CD4-positive, alpha-beta T cell treated with Interleukin-15 for 4 hours (primary cell): ENCODE measurements at regions not wholly inside any gene's neighbourhood (a gene's known extent, or its start where the extent isn't known, plus 50 kb on each side); places are given as distances from the start of the nearest gene placed in this dataset.
A peak's percentile ranks its signal among the peaks of the same experiment; 100 is the strongest.
"Not testable (repeated sequence)": the region's sequence is repeated elsewhere in the genome, so short reads cannot be mapped to it uniquely, and the experiment has no call there.

Source experiments
- DNase-seq: peaks from one replicate; pipeline ENCODE4 v3.0.0-alpha.2; 2020; ENCODE audit warnings: low spot score

- DNase-seq = no peak
Observed at GRCh38 chr3:187795207-187795960, 50.1 kb upstream of the BCL6 start.

DNA sequence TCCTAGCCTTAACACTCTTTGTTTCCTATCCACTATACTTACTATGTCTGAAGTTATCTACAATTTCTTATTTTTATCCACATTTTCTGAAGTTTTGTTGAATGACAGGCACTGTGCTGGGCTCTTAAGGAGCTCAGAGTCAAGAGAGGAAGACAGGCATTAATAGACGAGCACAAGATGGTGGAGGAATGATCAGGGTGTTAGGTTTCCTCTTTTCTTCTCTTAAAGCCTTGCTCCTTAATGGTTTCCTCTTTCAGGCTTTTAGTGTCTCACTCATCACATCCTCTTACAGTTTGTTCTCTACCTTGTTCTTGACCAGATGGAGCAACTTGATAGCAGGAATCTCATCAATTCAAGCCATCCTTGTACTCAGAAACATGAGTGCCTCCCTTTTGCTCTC, 52.9 kb upstream of the BCL6 start:
- DNase-seq = no peak

DNA sequence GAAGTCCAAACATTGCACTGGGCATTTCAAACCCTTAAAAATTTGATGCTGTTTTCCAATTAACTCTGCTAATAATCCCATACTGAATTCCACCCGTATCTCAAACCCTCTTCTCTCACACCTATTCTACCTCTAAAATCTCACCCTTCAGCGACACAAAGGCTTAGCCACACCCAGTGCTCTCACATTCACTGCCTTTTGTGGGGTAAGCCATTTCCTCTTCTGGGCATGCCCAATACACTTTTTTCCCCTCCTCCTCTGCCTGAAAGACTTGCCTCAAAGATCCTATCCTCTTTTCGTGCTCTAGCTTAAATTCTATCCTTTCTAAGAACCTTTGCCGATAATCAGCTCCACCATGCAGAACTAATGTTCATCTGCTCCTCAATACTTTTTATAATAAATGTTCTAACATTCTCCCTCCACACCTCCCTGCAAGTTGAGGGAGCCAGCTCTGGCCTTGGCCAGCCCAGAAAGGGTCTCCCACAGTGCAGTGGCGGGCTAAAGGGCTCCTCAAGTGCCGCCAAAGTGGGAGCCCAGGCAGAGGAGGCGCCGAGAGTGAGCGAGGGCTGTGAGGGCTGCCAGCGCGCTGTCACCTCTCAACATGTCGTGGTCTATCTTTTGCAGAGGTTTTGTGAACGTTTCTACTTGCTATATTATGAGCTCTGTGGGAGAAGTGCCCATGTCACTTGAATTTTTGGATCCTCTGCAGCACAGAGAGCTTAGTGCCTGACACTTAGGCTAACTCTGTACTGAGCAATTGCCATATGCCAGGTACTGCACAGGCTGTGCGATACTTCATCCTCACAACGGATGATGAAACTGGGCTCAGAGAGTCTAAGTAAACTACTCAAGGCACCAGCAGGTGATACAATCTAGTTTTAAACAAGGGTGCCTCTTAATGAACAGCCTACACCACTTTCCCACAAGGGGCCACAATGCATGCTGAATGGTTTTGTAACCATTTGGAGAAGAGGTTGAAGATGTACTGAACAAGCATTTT, 53.6 kb upstream of the BCL6 start:
- DNase-seq = peak; percentile 52

GRCh38 chr3:187799942-187800641, 54.8 kb upstream of the BCL6 start:
- peak; percentile 34 for DNase-seq

GRCh38 chr3:187801152-187801551, 55.9 kb upstream of the BCL6 start:
- no peak for DNase-seq

- no peak for DNase-seq
Observed at GRCh38 chr3:187802203-187802927, 57.1 kb upstream of the BCL6 start.

- DNase-seq = peak; percentile 58
Observed at GRCh38 chr3:187802928-187803259, 57.6 kb upstream of the BCL6 start.

DNA sequence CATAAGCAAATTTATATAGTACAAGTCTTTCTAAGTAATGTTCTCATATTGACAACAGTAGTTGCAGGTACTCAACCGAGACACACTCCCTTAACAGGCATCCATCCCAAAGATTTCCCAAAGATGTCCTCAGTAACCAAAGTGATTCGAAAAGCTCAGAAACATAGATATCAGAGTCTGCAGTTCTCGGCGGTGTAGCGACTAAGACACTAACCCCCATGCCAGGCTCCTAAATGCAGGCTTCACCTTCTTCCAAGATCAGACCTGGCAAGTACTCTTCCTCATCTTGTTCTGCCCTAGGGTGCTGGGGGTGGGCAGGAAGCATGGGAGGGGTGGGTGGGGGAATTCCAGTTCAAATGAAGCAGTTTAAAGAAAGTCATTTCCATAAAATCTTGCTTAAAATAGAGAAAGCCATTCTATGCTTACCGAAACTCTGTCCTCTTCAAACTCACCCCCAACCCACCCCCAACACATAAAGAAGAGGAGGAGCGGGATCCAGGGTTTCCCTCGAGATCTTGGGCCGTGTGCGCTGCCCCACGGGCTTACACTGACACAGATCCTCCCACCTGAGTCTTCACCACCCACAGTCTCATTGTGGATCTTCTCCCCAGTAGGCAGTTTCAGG, 59.0 kb upstream of the BCL6 start:
- no peak for DNase-seq

DNA sequence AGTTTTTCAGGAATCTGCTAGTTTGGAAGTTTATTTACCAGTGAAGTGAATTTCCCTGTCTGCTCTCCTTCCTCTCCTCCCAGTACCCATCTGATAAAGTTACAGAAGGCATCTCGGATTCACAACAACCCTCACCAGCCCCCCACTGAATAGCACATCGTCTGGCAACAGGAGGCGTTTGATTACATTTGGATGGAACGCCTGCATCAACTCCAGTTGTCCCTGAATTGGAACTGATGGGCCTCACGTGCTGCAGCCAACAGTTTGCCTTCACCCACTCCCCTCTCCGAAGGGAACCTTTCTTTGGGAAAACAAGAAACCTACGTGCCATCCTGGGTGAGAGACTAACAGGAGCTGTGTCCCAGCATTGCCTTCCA, 59.5 kb upstream of the BCL6 start:
- DNase-seq = no peak

DNA sequence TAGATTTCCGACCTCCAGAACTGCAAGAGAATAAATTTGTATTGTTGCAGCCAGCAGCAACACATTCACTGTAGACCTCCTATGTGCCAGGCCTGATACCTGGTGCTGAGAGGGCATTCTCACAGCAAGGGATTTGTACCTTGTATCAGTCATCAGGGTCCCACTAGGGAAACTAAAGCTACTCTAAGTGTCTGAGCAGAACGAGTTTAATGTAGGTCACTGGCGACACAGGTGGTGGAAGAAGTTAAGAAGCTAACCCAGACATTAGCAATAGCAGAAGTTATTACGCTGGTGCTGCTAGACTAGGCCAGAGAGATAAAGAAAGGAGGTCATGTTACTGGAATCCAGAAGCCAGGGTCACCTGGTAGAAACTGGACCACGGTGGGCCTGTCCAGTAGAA, 60.5 kb upstream of the BCL6 start:
- no peak for DNase-seq

DNA sequence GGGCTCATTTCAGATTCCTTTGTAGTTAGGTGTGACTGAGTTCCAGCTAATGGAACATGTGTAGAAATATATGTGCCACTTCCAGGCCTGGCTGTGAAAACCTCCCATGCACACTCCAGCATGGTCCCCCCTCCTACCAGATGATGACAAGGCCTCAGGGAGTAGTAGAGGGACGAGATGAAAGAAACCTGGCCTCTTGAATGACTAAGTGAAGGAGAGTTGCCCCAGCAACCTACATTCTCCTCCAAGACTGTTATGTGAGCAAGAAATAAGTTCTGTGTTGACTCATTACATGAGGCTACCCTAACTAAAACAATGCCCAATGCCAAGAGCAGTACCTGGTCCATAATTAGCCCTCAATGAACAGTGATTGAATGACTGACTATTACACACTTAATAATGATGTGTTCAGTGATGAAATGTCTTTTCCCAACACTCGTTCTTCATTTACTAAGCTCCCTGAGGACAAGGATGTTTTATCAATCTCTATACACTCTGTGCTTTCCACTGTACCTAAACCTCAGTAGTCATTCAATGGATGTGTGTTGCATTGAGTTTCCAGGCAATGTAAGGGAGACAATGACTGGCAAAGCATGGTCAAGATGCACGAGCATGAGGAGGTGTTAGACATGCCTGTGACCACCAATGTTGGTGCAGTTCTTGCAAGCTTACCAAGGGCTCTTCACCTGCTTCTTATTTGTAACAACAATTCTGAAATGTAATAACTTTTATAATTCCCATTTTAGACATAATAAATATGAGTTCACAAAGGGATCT, 62.0 kb upstream of the BCL6 start:
- no peak for DNase-seq

DNA sequence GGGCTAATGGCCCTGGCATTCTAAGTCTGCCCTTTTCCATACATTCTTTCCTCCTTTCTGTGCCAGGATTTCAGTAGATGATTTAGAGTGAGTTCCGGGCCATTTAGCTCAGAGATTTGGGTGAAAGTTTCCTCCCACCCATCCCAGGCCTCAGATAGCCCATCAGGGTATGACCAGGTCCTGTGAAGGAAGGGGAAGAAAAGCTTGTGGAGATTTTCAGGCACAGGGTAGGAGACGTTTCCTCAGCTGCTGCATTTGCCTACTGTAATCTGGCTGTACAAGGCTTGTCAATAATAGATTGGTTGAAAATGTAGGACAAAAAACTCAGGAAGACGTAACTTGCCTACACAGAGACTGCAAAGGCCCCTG, 63.2 kb upstream of the BCL6 start:
- DNase-seq = no peak

DNA sequence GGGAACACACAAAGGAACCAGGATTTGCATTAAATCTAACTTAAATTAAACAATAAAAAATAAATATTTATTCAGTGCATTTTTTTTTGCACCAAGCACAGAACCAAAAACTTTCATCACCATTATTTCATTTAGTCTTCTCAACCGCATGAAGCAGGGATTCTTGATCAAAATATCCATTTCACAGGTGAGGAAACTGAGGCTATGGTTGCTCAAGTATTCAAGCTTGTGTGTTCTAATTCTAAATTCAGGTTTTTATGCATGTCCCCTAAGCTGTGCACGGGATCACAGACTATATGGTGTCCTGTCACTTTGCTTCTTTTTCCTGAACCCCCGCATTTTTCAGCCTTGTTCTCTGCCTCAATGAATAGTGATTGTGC, 64.3 kb upstream of the BCL6 start:
- DNase-seq = no peak

DNA sequence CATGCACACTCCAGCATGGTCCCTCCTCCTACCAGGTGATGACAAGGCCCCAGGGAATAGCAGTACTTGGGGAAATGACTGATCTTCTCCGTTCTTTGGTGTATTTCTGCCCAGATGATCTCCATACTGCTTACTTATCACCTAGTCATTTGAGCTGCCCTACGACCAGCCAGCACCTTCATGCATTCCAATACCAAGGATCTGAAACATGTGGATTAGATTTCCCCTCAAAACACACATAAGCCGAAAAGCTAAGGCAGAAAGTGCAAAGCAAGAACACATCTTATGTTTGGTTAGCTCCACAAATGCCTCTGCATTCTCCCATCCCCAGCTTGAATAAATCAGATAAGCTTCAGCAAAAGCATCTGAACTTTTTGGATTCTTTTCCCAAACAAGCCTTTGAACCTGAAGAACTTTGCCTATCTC, 64.8 kb upstream of the BCL6 start:
- DNase-seq = no peak

DNA sequence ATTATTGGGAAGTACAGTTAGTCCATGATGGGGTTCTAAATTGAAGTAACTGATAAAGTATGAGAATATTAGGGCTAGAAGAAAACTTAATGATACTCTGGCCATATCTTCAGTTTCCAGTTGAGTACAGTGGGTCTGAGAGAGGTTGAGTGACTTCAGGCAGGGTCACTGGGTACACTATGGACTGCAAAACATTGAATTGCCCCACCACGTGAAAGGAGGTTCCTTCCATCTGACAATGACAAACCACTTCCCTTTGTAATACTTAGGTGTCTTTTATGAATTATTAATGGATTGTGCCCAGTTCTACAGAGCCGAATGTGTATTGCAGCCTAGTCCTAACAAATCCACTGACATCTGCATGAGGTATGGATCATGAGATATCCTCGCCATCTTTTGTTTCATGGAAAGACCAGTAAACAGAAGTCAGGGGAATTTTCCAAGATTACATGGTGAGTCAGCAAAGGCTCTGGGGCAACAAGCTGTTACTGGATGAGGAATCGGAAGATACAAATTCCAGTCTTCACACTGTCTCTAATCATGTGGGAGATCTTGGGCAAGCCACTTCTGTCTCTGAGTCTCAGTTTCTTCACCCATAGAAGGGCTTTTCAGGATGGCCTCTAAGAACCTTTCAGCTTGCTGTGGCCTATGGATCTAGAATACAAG, 66.5 kb upstream of the BCL6 start:
- no peak for DNase-seq

DNA sequence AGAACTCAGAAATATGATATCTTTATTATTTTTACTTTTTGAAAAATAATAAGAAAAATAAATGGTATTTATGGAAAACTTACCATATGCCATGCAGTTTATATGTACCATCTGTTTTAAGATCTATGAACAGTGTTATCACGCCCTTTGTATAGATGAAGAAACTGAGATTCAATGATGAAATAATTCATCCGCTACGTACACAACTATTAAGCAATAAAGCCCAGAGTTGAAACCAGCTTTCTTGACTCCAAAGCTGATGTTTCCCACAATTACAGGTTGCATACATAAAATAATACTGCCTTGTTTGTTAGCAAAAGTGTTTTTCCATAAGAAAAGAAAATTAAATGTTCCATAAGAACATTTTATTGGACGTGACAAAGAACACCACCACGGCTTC, 67.2 kb upstream of the BCL6 start:
- DNase-seq = no peak

GRCh38 chr3:187813198-187813597, 67.9 kb upstream of the BCL6 start:
- DNase-seq = no peak

- DNase-seq = not testable (repeated sequence)
Observed at GRCh38 chr3:187817766-187818165, 72.5 kb upstream of the BCL6 start.

GRCh38 chr3:187821616-187822317, 76.5 kb upstream of the BCL6 start:
- no peak for DNase-seq

DNA sequence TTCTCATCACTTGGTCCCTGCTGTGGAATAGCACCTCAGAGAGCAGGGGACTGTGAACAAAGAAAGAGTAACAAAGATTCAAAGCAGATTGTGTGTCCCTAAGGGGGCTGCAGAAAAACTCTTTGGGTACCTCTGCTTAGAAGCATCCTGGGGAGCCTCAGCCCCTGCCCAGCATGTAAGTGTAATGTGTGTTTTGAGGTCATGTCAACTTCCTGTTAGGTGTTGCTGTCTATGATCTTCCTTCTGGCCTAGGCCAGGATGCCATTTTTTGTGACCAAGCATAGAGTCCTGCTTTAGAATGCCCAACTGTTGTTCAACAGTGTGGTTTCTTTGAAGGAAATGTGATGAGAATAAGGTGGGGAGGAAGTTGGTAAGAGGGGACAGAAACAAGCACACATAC, 77.1 kb upstream of the BCL6 start:
- no peak for DNase-seq
